ENCODE measurements at regions not wholly inside any gene's neighbourhood (a gene's known extent, or its start where the extent isn't known, plus 50 kb on each side); places are given as distances from the start of the nearest gene placed in this dataset.

GRCh38 chr3:31157047-31157694 is 262.7 kb upstream of the GADL1 start:
- DNase-seq: no peak

DNA sequence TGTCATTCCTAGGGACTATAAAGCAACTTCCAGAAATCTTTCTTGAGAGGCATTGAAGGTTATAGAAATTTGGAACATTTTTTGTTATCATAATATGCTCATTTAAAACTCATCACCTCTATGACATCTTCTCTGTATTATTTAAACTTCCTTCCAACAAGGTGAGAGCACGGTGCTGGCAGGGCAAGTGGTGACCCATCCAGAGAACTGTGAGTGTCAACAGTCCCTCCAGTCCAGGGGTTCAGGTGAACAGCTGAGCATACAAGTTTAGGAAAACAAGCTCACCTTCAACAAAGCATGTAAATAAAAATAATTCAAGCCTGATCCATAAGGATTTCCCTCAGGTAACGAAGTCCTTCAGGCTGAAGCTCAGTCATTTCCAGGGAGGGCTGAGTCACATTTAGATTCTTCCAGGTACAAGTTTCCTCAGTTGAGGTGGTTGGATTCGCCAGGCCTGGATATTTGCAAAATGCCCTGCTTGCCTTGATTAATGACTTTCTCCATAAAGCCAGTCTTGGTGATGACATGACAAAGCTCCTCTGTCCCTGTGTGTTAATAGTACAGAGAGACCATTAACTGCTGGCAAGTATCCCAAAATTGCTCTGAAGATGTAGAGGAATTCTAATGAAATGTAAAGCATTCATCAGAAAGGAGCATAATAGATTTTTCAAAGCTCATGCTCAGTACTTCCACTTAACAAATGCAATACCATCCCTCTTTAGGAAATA is 263.6 kb upstream of the GADL1 start:
- DNase-seq: no peak

- DNase-seq: no peak
These were observed 265.0 kb upstream of the GADL1 start for GRCh38 chr3:31159331-31160039.

DNA sequence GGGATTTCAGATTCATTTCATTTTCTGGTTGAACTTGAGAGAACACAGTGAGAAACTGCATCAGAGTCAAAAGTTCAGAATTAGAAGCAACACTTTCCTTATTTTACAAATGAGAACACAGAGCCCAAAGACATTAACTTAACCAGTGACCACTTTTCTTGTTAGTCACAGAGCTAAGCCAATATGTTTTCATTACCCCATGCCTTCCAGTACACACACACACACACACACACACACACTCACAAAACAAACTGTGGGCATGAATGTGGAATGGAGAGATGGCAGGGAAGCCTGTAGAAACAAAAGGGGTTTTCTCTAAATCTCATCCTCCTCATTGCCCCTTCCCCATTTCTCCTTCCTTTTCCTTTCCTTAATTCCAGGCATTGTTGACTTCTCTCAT is 267.4 kb upstream of the GADL1 start:
- no peak for DNase-seq

DNA sequence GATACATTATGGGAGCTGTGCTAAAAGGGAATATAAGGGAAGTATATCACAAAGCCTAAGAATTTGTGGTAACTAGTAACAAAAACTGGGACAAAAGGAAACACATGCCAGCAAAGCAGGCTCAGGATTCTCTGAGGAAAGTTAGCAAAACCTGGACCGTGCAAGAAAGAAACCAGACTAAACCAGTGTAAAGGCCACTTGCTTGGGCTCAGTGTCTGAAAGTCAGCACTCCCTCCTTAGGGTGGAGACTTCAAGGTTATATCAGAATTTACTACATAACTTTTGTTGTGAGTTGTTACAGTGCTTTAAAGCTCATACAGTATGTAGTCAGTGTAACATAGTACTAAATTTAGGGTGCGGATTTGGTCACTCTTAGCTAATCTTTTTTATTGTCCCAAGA is 269.9 kb upstream of the GADL1 start:
- no peak for DNase-seq

GRCh38 chr3:31165399-31165860 is 271.0 kb upstream of the GADL1 start:
- no peak for DNase-seq

DNA sequence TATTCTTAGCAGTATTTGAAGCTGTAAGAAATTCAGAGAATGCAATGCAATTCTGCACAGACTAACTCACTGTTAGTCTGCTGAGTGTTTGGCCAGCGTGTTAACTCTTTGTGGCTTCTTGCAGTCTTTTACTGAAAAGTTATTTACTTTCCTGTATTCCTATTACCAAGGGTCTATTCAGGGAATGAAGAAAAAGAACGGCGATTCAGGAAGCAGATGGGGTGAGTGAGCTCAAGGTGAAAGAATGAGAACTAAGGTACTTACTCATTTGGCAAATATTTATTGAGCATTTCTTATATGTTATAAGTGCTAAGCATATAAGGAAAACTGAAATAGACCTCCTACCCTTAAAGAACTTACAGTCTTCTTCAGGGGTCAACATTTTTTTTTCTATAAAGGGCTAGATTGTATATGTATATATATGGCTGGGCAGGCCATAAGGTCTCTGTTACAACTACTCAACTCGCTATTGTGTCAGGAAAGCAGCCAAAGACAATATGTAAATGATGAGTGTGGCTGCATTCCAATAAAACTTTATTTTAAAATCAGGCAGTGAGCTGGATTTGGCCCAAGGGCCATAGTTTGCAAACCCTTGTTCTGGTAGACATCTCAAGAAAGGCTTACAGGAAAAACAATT is 271.9 kb upstream of the GADL1 start:
- DNase-seq: no peak

DNA sequence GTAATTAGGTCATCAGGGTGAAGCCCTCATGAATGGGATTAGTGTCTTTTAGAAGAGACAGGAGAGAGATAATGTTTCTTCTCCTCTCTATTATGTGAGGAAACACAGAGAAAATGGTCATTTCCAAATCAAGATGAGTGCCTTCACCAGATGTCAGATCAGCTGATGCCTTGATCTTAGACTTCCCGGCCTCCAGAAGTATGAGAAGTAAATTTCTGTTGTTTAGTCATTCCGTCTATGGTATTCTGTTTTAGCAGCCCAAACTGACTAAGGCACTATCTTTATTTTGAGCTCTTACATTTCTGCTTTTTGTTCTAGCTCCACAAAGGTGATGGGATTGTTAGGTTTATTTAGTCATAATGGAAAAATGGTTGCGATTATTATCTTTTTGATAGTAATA is 273.2 kb upstream of the GADL1 start:
- no peak for DNase-seq

- no peak for DNase-seq
These were observed 276.6 kb upstream of the GADL1 start for GRCh38 chr3:31170932-31171670.

DNA sequence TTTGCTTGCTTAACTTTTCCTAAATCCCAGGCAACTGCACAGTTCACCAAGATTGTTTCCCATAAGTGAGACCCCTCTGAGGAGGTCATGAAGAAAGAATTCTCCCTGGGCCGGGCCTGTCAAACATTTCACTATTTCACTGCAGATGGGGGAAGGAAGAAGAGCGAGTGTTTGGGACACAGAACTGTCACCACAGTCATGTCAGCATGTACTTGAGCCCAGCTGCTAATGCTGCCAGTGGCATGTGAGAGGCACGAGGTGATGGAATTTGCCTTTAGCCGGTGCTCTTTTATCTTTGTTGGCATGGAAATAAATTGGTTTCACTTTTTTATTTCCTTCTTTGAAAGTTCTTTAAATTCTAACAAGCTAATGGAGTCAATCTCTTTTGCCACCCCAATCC is 277.9 kb upstream of the GADL1 start:
- DNase-seq: no peak

DNA sequence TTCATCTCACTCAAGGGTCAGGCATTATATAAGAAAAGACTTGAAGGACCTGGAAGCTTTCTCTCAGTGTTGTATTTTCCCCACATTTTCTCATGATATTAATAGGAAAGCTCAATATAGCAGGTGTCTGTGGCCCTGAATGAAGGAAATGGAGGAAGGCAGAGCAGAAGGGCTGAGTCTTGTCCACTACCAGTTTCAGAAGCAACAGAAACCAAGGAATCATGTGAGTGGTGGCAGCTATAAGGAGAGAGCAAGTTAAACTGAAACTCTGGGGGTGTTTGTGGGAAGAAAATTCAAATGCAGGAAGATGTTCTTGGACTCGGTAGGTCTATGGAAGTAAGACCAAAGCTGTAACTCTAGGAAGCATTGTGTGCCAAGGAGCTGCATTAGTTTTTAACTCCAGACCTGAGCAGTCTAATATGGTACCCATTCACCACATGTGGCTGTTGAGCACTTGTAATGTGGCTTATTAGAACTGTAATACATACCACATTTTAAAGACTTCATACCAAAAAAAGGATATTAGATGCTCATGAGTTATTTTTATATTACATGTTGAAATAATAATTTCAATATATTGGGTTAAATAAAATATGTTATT is 278.8 kb upstream of the GADL1 start:
- no peak for DNase-seq

DNA sequence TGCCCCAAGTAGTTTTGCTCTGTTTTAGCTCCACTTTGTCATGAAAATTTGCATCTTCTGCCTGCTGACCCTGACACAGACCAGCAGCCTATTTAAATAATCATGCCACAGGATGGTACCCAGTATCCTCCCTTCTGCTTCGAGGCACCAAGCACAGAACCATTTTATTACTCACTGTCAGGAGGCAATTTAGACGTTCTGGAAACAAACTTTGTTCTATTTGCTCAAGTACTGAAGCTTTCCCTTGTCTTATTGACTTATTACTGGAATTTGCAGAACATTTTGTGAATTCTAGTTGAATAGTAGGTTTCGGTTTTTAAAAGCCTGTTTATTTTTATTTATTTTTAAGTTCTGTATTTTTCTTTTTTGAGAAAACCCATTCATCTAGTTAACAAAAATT is 279.6 kb upstream of the GADL1 start:
- no peak for DNase-seq

DNA sequence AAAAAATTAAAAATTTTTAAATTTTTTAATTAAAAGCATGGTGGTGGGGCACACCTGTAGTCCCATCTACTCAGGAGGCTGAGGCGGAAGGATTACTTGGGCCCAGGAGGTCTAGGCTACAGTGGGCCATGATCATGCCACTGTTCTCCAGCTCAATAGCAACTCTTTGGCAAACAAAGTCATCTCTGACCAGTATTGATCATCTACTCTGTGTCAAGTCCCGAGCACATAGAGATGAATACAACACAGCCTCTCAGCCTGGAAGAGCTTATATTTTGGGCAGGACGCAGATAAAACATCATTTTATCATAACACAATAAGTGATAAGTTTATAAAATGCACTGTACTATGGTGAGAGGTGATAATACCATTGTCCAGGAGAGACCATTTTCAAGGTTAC is 281.6 kb upstream of the GADL1 start:
- DNase-seq: no peak

DNA sequence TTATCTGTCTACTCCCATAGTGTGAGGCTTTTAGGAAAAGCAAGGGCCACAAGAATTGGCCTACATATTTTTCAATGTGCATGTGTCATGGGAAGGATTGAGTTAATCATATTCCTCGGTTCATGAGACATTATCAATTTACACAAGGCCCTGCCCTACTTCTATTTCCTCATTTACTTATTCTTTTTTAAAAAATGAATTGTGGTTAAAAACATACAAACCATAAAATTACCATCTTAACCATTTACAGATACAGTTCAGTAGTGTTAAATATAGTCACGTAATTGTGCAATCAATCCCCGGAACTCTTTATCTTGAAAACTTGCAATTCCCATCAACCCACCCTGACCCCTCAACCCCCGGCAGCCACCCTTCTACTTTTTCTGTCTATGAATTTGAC is 284.0 kb upstream of the GADL1 start:
- DNase-seq: no peak

DNA sequence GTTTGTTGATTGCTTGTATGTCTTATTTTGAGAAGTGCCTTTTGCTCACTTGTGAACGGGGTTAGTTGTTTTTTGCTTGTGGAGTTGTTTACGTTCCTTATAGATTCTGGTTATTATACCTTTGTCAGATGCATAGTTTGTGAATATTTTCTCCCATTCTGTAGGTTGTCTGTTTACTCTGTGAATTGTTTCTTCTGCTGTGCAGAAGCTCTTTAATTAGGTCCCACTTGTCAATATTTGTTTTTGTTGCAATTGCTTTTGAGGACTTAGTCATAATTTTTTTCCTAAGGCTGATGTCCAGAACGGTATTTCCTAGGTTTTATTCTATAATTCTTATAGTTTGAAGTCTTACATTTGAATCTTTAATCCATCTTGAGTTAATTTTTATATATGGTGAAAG is 285.3 kb upstream of the GADL1 start:
- no peak for DNase-seq

- no peak for DNase-seq
These were observed 285.8 kb upstream of the GADL1 start for GRCh38 chr3:31180274-31180673.

DNA sequence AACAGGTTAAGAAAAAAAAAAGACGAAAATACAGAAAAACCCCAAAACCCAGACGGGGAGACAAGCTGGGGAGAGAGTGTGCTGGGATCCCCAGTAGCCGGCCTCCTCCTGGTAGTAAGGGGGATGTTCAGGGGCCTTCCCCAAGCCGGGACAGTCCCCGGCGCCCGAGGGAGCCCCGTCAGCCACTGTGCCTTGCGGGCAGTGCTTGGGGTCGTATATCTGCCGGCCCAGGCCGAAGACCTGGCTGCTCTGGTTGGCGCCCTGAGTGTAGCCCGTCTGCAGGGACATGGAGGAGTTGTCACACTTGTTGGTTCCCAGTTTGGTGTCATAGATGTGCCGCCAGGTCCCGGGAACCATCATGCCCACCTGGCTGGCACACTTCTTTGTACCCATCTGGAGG is 287.2 kb upstream of the GADL1 start:
- DNase-seq: no peak

GRCh38 chr3:31182661-31183060 is 288.2 kb upstream of the GADL1 start:
- no peak for DNase-seq

- no peak for DNase-seq
These were observed 290.0 kb upstream of the GADL1 start for GRCh38 chr3:31184261-31185061.

- no peak for DNase-seq
These were observed 290.5 kb upstream of the GADL1 start for GRCh38 chr3:31185062-31185357.

- DNase-seq: no peak
These were observed 291.6 kb upstream of the GADL1 start for GRCh38 chr3:31186041-31186440.

DNA sequence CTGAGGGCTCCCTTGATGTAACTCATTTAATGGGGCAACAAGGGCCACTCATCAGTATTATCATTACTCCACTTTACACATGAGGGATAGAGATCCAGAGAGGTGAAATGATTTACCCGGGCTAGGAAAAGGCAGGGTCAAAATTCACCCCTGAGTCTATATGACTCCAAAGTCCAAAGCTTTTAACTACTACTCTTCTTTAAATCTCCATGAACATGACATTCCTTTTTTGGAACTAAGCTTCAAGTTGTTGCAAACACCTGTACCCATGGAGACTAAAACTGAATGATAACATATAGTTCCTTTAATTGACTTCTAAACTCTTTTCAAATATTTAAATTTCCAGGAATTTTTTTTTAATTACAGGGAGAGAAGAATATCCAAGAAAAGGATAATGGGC is 292.9 kb upstream of the GADL1 start:
- no peak for DNase-seq

Data from stimulated activated CD4-positive, alpha-beta T cell treated with anti-CD3 and anti-CD28 coated beads, Interleukin-4, amount 100 ng/mL, for 4 hours (primary cell).